ENCODE measurements at regions not wholly inside any gene's neighbourhood (a gene's known extent, or its start where the extent isn't known, plus 50 kb on each side); places are given as distances from the start of the nearest gene placed in this dataset.

- no peak for TF ChIP-seq POLR2A (IDR thresholded peaks at IDR 0.05; ENCODE audit: low read length)
- no peak for TF ChIP-seq GATA1 (IDR thresholded peaks at IDR 0.05; ENCODE audit: low read depth, low read length)
These were observed 89.5 kb upstream of the CALM2 start for GRCh38 chr2:47265751-47266231.
